ENCODE measurements at regions not wholly inside any gene's neighbourhood (a gene's known extent, or its start where the extent isn't known, plus 50 kb on each side); places are given as distances from the start of the nearest gene placed in this dataset.

DNA sequence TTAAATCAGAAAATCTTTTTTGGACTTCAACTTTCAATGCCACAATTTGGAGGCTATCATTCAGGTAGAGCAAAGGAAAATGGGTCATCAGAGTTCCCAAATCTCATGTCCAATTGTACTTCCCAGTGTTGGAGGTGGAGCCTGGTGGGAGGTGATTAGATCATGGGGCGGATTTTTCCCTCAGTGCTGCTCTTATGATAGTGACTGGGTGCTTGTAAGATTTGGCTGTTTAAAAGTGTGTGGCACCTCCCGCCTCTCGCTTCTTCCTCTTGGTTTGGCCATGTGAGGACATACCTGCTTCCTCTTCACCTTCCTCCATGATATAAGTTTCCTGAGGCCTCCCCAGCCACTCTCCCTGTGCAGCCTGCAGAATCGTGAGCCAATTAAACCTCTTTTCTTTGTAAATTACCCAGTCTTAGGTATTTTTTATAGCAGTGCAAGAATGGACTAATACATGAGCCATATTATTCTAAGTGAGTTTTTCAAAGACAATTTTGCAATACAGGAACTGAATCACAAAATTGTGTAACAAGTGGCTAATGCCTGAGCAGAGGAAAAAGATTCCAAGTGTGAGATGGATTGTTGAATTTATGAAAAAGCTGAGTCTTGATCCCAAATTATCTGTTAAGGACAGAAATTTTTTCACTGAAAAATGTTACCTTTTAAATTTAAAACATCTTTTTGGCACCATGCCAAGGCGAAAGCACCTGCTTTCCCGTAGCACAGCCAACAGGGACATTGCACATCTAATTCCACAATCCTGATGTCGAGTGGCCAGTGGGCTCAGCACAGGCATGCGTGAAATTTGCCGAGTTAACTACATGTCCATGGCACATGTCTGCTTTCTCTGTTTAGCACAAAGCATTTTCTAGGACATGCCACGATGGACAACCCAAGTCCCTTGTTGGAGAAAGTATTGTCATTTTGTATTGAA is 150.9 kb downstream of the COL6A3 start:
- ChIA-PET POLR2A (no interaction called here), CTCF (ENCODE audit: low intra/inter-chr PET ratio) (no interaction called here)
- no peak overlapping the region for H3K9ac ChIP-seq (ENCODE audit: insufficient read depth in 1 of 2, low read depth in 2 of 2, low read length in 2 of 2)
- no peaks in the 10 kb centered on the region for H4K20me1 ChIP-seq (replicated peaks; ENCODE audit: control insufficient read depth, insufficient read depth, low read length)
- H3K4me3 ChIP-seq, result no peak overlapping the region
- BruUV-seq (replicated peaks), result no TSS peak
- intact Hi-C loops (cut with micrococcal nuclease), result no loop called here
- no peaks in the 10 kb centered on the region for H3K9me1 ChIP-seq (ENCODE audit: control insufficient read depth, insufficient read depth, low read length)
- H3K27me3 ChIP-seq (ENCODE audit: control insufficient read depth in 2 of 2, insufficient read depth in 2 of 2, low read length in 2 of 2), result peaks cover 0 to 6% of the 10 kb centered on the region in 2 experiments; a peak in 1 of 5 replicates
- H3K79me2 ChIP-seq (ENCODE audit: control insufficient read depth, insufficient read depth, low read length), result no peaks in the 10 kb centered on the region
- H3K36me3 ChIP-seq (ENCODE audit: control insufficient read depth, insufficient read depth, low read length), result no peaks in the 10 kb centered on the region
- ATAC-seq, result no peak
- H3K9me3 ChIP-seq (replicated peaks; ENCODE audit: control insufficient read depth, insufficient read depth, low read depth, low read length), result no peaks in the 10 kb centered on the region
- no peak for DNase-seq (ENCODE audit: extremely low read depth in 1 of 4, low spot score in 3 of 4)
- FAIRE-seq, result no peak
- in situ Hi-C loops (cut with MboI), result no loop called here
- H3K4me1 ChIP-seq (replicated peaks in 1 of 2; ENCODE audit: control insufficient read depth in 2 of 2, insufficient read depth in 2 of 2, low read length in 2 of 2), result no peaks in the 10 kb centered on the region
- 0 out of 2 replicates have a peak, but pooled peaks have one; percentile 36 for TF ChIP-seq ZNF512 (tag; IDR thresholded peaks at IDR 0.05)
- TF ChIP-seq FOXK2 (conservative IDR thresholded peaks at IDR 0.05 in 1 of 2, IDR thresholded peaks at IDR 0.05 in 1 of 2; ENCODE audit: low read depth in 2 of 2), result no peak
- no peak for TF ChIP-seq NRF1 (conservative IDR thresholded peaks at IDR 0.05 in 1 of 2, IDR thresholded peaks at IDR 0.05 in 1 of 2)
- TF ChIP-seq NFIC (IDR thresholded peaks at IDR 0.05), result peak; percentile 95
- peak; percentile 90 for TF ChIP-seq NFIX (CRISPR knock-in tag; IDR thresholded peaks at IDR 0.05; ENCODE audit: low read depth)
- H3K27ac ChIP-seq (ENCODE audit: extremely low read depth, low read depth, low read length), result no peak overlapping the region
- WGBS (ENCODE audit: insufficient coverage, low coverage, missing lambda C conversion rate), result 3% methylated on average over 8 of the region's 10 CpGs
- no peak overlapping the region for H2AFZ ChIP-seq (ENCODE audit: low read depth, low read length)
- H3K4me2 ChIP-seq (ENCODE audit: insufficient read depth, low read length), result no peak overlapping the region
